ENCODE measurements at regions not wholly inside any gene's neighbourhood (a gene's known extent, or its start where the extent isn't known, plus 50 kb on each side); places are given as distances from the start of the nearest gene placed in this dataset.

DNA sequence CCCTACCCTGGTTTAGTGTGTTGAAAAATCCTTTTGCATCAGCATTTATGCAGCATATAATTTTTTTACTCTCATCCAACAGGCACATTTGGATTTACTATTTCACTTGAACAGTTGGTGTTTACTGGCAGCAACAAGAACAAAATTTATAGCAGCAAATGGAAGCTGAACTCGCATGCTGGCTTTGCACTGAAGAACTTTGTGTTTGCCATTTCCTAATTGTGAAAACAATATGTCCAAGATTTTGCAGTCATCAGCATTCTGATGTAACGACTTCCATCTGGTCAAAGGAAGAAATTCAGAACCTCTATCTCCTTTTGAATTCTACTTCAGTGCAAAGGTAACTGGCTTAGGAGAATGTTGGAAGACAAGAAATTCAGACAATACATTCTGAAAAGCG lies 131.0 kb downstream of the DLEU7 start:
- TF ChIP-seq PATZ1 (CRISPR knock-in tag; IDR thresholded peaks at IDR 0.05; ENCODE audit: borderline replicate concordance) (no peak), ZNF70 (CRISPR knock-in tag; IDR thresholded peaks at IDR 0.05) (no peak), ISL1 (CRISPR knock-in tag; IDR thresholded peaks at IDR 0.05) (no peak), TSHZ2 (CRISPR knock-in tag; IDR thresholded peaks at IDR 0.05) (no peak), GLIS3 (CRISPR knock-in tag; IDR thresholded peaks at IDR 0.05) (no peak), POU6F1 (CRISPR knock-in tag; IDR thresholded peaks at IDR 0.05; ENCODE audit: borderline replicate concordance, low read depth) (no peak), OSR1 (CRISPR knock-in tag; IDR thresholded peaks at IDR 0.05) (no peak), ARNTL (CRISPR knock-in tag; IDR thresholded peaks at IDR 0.05; ENCODE audit: borderline replicate concordance, low read depth) (no peak), TCF4 (CRISPR knock-in tag; IDR thresholded peaks at IDR 0.05; ENCODE audit: borderline replicate concordance) (no peak), PPARA (CRISPR knock-in tag; IDR thresholded peaks at IDR 0.05; ENCODE audit: borderline replicate concordance) (no peak), CSDC2 (CRISPR knock-in tag; IDR thresholded peaks at IDR 0.05) (no peak)
- TF ChIP-seq, protein P1, sequence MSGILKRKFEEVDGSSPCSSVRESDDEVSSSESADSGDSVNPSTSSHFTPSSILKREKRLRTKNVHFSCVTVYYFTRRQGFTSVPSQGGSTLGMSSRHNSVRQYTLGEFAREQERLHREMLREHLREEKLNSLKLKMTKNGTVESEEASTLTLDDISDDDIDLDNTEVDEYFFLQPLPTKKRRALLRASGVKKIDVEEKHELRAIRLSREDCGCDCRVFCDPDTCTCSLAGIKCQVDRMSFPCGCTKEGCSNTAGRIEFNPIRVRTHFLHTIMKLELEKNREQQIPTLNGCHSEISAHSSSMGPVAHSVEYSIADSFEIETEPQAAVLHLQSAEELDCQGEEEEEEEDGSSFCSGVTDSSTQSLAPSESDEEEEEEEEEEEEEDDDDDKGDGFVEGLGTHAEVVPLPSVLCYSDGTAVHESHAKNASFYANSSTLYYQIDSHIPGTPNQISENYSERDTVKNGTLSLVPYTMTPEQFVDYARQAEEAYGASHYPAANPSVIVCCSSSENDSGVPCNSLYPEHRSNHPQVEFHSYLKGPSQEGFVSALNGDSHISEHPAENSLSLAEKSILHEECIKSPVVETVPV (CRISPR knock-in tag; IDR thresholded peaks at IDR 0.05) = no peak
- TF ChIP-seq, protein P2, sequence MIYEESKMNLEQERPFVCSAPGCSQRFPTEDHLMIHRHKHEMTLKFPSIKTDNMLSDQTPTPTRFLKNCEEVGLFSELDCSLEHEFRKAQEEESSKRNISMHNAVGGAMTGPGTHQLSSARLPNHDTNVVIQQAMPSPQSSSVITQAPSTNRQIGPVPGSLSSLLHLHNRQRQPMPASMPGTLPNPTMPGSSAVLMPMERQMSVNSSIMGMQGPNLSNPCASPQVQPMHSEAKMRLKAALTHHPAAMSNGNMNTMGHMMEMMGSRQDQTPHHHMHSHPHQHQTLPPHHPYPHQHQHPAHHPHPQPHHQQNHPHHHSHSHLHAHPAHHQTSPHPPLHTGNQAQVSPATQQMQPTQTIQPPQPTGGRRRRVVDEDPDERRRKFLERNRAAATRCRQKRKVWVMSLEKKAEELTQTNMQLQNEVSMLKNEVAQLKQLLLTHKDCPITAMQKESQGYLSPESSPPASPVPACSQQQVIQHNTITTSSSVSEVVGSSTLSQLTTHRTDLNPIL (CRISPR knock-in tag; IDR thresholded peaks at IDR 0.05; ENCODE audit: low read depth) = no peak
- no peak for ATAC-seq

DNA sequence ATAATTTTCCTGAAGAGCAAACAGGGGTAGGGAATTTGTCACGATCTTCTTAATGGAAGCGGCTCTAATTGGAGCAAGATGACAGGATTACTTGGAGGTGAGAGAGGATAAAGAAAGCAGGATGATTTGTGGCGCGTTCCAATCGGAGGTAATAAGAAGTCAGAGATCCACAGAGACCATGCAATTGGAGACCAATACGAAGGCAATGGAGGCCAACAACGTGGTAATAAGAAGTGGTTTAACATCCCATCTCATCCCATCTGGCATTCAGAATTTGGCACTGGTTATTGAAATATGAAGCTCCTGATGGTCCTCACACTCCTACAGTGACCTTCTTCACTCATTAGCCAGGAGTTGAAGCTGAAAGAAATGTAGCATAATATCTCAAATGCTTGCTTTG lies 130.6 kb downstream of the DLEU7 start:
- TF ChIP-seq PPARA (CRISPR knock-in tag; IDR thresholded peaks at IDR 0.05; ENCODE audit: borderline replicate concordance) (no peak), ZC3H10 (CRISPR knock-in tag; IDR thresholded peaks at IDR 0.05) (no peak), ISL1 (CRISPR knock-in tag; IDR thresholded peaks at IDR 0.05) (no peak), TCF4 (CRISPR knock-in tag; IDR thresholded peaks at IDR 0.05; ENCODE audit: borderline replicate concordance) (no peak), TOX (CRISPR knock-in tag; IDR thresholded peaks at IDR 0.05; ENCODE audit: borderline replicate concordance) (no peak), CSDC2 (CRISPR knock-in tag; IDR thresholded peaks at IDR 0.05) (no peak), ZNF565 (CRISPR knock-in tag; conservative IDR thresholded peaks at IDR 0.05; ENCODE audit: low read depth) (no peak), RARB (CRISPR knock-in tag; IDR thresholded peaks at IDR 0.05) (no peak), BACH2 (CRISPR knock-in tag; IDR thresholded peaks at IDR 0.05; ENCODE audit: borderline replicate concordance) (no peak), TSHZ2 (CRISPR knock-in tag; IDR thresholded peaks at IDR 0.05) (no peak), POU6F1 (CRISPR knock-in tag; IDR thresholded peaks at IDR 0.05; ENCODE audit: borderline replicate concordance, low read depth) (no peak), ARNTL (CRISPR knock-in tag; IDR thresholded peaks at IDR 0.05; ENCODE audit: borderline replicate concordance, low read depth) (no peak), ZNF8 (CRISPR knock-in tag; IDR thresholded peaks at IDR 0.05) (no peak)
- TF ChIP-seq, protein P1 (CRISPR knock-in tag; IDR thresholded peaks at IDR 0.05) = no peak
- no peak for ATAC-seq

All from SK-N-SH treated with all-trans-retinoic acid at 6 μM for 48 hours (cell line).